GM21717 (cell line): ENCODE measurements at regions not wholly inside any gene's neighbourhood (a gene's known extent, or its start where the extent isn't known, plus 50 kb on each side); places are given as distances from the start of the nearest gene placed in this dataset.
A peak's percentile ranks its signal among the peaks of the same experiment; 100 is the strongest.
"Not testable (repeated sequence)": the region's sequence is repeated elsewhere in the genome, so short reads cannot be mapped to it uniquely, and the experiment has no call there.

Experiments used
- ATAC-seq: cut with Tn5 transposase; IDR thresholded peaks from one replicate; pipeline ENCODE4 v1.9.1; 2021; ENCODE audit warnings: mild to moderate bottlenecking, moderate library complexity; ENCODE audit not compliant: unreplicated experiment

DNA sequence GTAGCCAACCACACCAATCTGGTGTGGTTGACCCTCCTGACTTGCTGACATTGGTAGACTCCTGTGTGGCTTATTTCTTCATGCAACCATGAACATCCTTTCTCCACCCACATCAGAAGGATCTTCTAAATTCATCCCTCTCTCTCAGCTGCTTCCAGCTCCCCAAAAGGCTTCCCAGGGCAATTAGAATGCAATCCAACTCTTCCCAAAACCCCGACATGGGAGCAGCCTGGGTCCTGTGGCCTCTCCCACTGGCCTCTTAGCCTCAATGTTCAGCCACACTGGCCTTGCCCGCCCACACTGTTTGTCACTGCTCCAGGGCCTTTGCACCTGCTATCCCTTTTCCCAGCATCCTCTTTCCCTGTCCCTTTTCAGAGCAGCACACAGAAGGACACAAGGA is 199.8 kb upstream of the SGCG start:
- no peak for ATAC-seq

DNA sequence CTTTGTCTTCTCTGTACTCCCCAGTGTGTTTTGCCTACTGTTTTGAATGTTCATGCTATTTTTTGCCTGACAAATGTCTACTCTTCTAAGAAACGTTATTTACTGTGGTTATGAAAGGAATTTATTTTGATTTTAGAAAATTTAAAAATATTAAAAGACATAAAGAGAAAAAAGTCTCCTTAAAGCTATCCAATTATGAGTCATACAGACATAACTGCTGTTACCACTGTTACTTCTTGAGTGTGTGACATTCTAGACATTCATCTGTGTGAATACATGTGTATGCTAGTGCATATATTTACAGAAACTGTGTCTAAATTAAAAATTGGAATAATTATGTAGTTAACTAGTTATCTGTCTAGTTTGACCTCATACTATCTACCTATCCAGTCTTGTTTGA is 187.6 kb upstream of the SGCG start:
- no peak for ATAC-seq

- no peak for ATAC-seq
Measured at GRCh38 chr13:23003446-23003845, 177.3 kb upstream of the SGCG start.

- ATAC-seq = no peak
Measured at GRCh38 chr13:23007426-23007825, 173.4 kb upstream of the SGCG start.

- ATAC-seq = no peak
Measured at GRCh38 chr13:23018143-23018542, 162.6 kb upstream of the SGCG start.

GRCh38 chr13:23020246-23020843 is 160.4 kb upstream of the SGCG start:
- ATAC-seq = peak; percentile 84

DNA sequence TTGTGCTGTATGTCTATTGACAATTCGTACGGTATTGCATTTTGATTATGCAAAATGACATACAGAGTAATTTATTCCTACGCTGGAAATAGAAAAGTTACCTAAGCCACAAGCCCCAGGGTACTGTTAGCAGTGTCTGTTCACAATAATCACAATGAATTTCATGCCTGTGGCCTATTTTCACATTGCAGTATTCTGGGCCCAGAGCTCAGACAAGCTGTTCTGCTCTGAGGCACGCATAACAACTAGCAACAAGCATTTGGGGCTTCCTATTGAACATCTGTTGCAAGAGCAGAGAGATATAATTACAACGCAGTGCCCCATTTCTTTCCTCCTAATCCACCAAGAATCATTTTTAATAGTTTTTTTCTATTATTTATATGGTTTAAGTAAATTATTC is 158.9 kb upstream of the SGCG start:
- ATAC-seq = no peak

GRCh38 chr13:23022704-23023103 is 158.1 kb upstream of the SGCG start:
- no peak for ATAC-seq

GRCh38 chr13:23025864-23026608 is 154.7 kb upstream of the SGCG start:
- no peak for ATAC-seq

DNA sequence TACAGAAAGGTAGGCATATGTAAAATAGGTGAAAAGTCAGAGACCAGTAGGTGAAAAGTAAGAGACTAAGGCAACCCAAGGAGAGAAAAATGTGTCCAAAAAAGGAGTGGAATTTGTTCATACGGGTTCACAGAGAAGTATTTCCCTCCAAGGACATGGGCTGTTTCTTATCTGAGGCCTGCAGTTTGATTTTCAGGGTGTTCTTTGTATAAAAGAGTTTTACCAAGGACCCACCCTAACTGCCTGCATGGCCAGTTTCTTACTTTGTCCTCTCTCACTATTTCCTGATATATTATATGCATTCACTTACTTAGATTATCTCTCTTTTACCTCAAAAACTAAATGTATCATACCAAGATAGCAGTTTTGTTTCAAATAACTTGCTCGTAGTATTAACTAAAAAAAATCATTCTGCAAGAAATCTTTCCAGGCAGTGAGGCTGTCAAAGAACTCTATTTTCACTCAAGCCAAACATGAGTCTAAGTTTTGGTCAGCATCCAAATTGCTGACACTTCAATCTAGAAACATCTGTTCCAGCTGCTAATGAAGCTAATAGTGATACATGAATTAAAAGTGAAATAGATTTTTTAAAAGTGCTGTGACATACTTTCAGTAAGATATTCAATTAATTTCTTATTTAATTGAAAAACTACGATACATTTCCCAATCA is 141.4 kb upstream of the SGCG start:
- ATAC-seq = no peak

GRCh38 chr13:23042181-23042580 is 138.6 kb upstream of the SGCG start:
- ATAC-seq = no peak

DNA sequence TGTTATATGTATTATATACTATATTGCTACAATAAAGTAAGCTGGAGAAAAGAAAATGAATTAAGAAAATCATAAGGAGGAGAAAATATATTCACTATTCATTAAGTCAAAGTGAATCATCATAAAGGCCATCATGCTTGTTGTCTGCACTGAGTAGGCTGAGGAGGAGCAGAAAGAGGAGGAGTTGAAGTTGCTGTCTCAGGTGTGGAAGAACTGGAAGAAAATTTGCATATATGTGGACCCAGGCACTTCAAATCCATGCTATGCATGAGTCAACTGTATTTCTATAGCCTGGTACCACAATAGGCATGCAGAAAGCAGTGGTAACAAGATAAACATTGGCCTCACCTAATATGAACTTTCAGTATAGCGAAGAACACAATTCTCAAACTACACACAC is 135.9 kb upstream of the SGCG start:
- no peak for ATAC-seq

DNA sequence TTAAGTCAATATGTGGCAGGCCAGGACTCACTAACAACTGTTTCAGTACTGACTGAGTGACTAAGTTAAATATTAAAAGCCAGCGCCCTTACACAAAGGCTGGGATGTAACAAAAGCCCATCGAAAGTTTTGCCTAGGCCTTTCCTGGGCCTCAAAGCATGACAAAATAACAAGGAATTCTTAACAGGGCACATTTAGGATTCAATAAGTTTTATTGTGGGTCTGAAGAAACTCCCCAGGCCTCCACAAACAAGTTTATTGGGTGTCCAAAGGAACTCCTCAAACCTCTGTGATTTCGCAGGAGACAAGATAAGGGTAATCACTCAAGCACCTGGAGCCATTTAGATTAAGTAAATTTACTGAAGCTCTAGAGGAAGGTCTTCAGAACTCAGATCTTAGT is 130.7 kb upstream of the SGCG start:
- ATAC-seq = no peak

- not testable (repeated sequence) for ATAC-seq
Measured at GRCh38 chr13:23053711-23054110, 127.1 kb upstream of the SGCG start.

DNA sequence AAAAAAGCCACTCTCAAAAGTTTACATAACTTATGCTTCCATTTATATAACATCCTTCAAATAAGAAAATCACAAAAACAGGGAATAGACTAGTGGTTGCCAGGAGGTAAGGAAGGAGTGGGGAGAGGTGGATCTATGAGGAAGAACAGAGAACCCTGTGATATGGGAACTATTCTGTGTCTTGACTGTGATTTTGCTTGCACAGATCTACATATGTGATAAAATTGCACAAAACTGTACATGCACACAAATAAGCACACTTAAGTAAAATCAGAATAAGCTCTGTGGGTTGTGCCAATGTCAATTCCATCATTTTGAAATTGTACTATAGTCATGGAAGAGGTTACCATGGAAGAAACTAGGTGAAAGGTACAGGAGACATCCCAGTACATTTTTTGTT is 121.6 kb upstream of the SGCG start:
- ATAC-seq = no peak

GRCh38 chr13:23060959-23061358 is 119.8 kb upstream of the SGCG start:
- no peak for ATAC-seq

DNA sequence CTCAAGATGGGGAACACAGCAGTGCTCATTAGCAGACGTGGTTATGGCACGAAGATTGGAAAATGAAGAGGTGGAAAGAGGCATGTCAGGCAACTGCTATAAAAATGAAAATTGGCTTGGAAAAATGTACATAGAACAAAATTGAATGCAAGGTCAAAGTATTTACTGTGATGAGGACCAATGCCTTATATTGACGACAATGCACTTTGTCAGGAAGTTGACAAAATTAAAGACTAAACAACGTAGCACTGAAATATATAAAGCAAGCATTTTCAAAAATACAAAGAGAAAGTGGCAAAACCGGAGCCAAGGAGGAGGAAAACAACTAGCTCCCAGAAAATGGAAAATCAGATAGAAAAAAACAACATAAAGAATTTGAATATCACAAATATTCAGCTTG is 113.7 kb upstream of the SGCG start:
- no peak for ATAC-seq

- ATAC-seq = no peak
Measured at GRCh38 chr13:23069566-23069965, 111.2 kb upstream of the SGCG start.

- ATAC-seq = no peak
Measured at GRCh38 chr13:23074075-23074828, 106.5 kb upstream of the SGCG start.

DNA sequence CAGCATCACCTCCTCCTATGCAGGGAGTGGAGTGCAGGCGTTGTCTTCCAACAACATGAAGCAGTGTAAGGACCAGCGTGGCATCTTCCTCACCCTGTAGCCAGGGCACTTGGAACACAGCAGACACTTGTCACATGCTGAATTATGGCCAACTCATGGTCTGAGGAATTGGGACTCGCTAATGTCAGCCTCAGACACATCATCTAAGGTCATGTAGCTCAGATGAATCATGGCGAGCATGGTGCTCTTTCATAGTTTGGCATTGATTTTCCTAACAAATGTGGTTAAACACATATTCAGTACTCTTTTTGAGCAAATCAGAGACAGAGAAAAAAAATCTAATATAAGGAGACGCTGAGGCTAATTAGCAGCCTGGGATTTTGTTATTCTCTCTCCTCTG is 99.6 kb upstream of the SGCG start:
- ATAC-seq = no peak

GRCh38 chr13:23081901-23082300 is 98.9 kb upstream of the SGCG start:
- no peak for ATAC-seq
